D721Med (cell line): ENCODE measurements at regions not wholly inside any gene's neighbourhood (a gene's known extent, or its start where the extent isn't known, plus 50 kb on each side); places are given as distances from the start of the nearest gene placed in this dataset.
A peak's percentile ranks its signal among the peaks of the same experiment; 100 is the strongest.

Experiments used
- DNase-seq: peaks from one replicate; pipeline ENCODE4 v3.0.0; 2011; ENCODE audit warnings: low spot score; ENCODE audit not compliant: insufficient read length
- FAIRE-seq: peaks from 2 replicates; lab custom pipeline; 2011; peaks lifted over from hg19 to GRCh38; lab: Jason Lieb, UNC
- CTCF ChIP-seq: IDR thresholded peaks from 2 replicates; pipeline ENCODE4 v1.5.1; 2012; ENCODE audit warnings: mild to moderate bottlenecking, control low read depth; ENCODE audit not compliant: insufficient read depth; ENCODE audit errors: missing control alignments

GRCh38 chr16:85552980-85553435, 60.1 kb upstream of the GSE1 start:
- FAIRE-seq (no peak), DNase-seq (no peak)
- no peak for TF ChIP-seq CTCF

GRCh38 chr16:85553436-85554113, 59.5 kb upstream of the GSE1 start:
- FAIRE-seq = no peak
- no peak for DNase-seq

GRCh38 chr16:85554114-85554888, 58.8 kb upstream of the GSE1 start:
- no peak for TF ChIP-seq CTCF
- DNase-seq (no peak), FAIRE-seq (no peak)

More at GRCh38 chr16:85553436-85554113, 59.5 kb upstream of the GSE1 start:
- TF ChIP-seq CTCF = peak; percentile 0

- no peak for TF ChIP-seq CTCF
- DNase-seq = peak; percentile 53
- no peak for FAIRE-seq
Observed at GRCh38 chr16:85554889-85555718, 58.0 kb upstream of the GSE1 start.

- FAIRE-seq (no peak), DNase-seq (no peak)
- TF ChIP-seq CTCF = no peak
Observed at GRCh38 chr16:85555719-85556455, 57.2 kb upstream of the GSE1 start.

- no peak for DNase-seq
- no peak for TF ChIP-seq CTCF
- no peak for FAIRE-seq
Observed at GRCh38 chr16:85556456-85557082, 56.6 kb upstream of the GSE1 start.
